ENCODE measurements at regions not wholly inside any gene's neighbourhood (a gene's known extent, or its start where the extent isn't known, plus 50 kb on each side); places are given as distances from the start of the nearest gene placed in this dataset.

DNA sequence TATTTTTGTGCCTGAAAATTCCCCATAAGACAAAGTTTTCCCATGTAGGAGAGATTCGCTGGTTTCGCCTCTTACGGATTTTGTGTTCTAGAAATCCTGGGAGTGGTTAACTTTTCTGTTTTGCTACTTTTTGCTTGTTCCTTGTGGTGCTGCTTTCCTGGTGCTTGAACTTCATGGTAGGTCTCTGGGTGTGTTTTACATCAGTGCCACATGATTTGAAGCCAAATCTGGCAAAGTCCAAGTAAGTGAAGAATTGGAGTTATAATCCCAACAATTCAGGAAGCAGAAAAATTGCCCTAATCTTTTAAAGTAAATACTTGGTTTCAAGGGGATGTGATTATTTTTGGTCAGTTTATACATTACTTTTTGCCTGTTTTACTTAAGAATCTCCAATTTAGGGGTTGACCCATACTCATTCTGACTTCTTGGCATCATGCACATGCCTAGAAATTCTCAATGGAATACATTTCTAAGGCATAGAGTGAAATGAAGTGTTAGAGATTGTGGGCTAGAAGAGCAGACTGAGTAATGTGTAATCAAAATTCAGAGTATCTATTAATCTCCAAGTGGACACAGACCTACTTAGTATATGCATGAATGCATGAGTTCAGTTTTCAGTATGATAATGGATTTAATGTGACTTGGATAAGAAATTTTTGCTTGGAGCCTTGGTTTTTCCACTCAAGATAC, 189.7 kb downstream of the CSNK1G3 start:
- DNase-seq (ENCODE audit: extremely low read depth in 1 of 4, low spot score in 3 of 4) (no peak), ATAC-seq (no peak), FAIRE-seq (no peak)
- no peaks in the 10 kb centered on the region for H3K9me3 ChIP-seq (replicated peaks; ENCODE audit: control insufficient read depth, insufficient read depth, low read depth, low read length)
- H3K27ac ChIP-seq (ENCODE audit: extremely low read depth, low read depth, low read length) = no peak overlapping the region
- WGBS (ENCODE audit: insufficient coverage, low coverage, missing lambda C conversion rate) = 0% methylated on average over 3 of the region's 3 CpGs
- in situ Hi-C loops (cut with MboI) = no loop called here
- no peaks in the 10 kb centered on the region for H3K36me3 ChIP-seq (ENCODE audit: control insufficient read depth, insufficient read depth, low read length)
- TF ChIP-seq YY1 (IDR thresholded peaks at IDR 0.05; ENCODE audit: borderline replicate concordance in 1 of 3, control insufficient read depth in 1 of 3, extremely low read depth in 1 of 3, insufficient read depth in 3 of 3, insufficient read length in 1 of 3, insufficient replicate concordance in 2 of 3, low read depth in 1 of 3, low read length in 2 of 3) = no peak
- TF ChIP-seq HDGF (IDR thresholded peaks at IDR 0.05) = no peak
- TF ChIP-seq ZNF431 (CRISPR knock-in tag; IDR thresholded peaks at IDR 0.05) = no peak
- no peak for TF ChIP-seq CGGBP1 (CRISPR knock-in tag; IDR thresholded peaks at IDR 0.05)
- TF ChIP-seq CLOCK (CRISPR knock-in tag; IDR thresholded peaks at IDR 0.05; ENCODE audit: borderline replicate concordance) = no peak
- TF ChIP-seq ZNF124 (CRISPR knock-in tag; IDR thresholded peaks at IDR 0.05) = no peak
- no peak for TF ChIP-seq ZBTB7A (IDR thresholded peaks at IDR 0.05; ENCODE audit: borderline replicate concordance, control insufficient read depth, low read depth, low read length)
- no peak for TF ChIP-seq NR3C1 (CRISPR knock-in tag; IDR thresholded peaks at IDR 0.05)
- no peak for TF ChIP-seq ETS2 (tag; IDR thresholded peaks at IDR 0.05; ENCODE audit: borderline replicate concordance, poor library complexity, severe bottlenecking)
- TF ChIP-seq ZNF586 (CRISPR knock-in tag; conservative IDR thresholded peaks at IDR 0.05) = no peak
- TF ChIP-seq ZNF699 (CRISPR knock-in tag; IDR thresholded peaks at IDR 0.05; ENCODE audit: insufficient replicate concordance) = no peak
- TF ChIP-seq TAF7 (tag; IDR thresholded peaks at IDR 0.05) = no peak
- TF ChIP-seq PCBP2 (IDR thresholded peaks at IDR 0.05; ENCODE audit: low read depth, low read length, poor library complexity, severe bottlenecking) = no peak
- no peak for TF ChIP-seq KDM1A (IDR thresholded peaks at IDR 0.05)
- H3K9me1 ChIP-seq (ENCODE audit: control insufficient read depth, insufficient read depth, low read length) = no peaks in the 10 kb centered on the region
- H2AFZ ChIP-seq (ENCODE audit: low read depth, low read length) = no peak overlapping the region
- intact Hi-C loops (cut with micrococcal nuclease) = no loop called here
- H3K4me1 ChIP-seq (replicated peaks in 1 of 2; ENCODE audit: control insufficient read depth in 2 of 2, insufficient read depth in 2 of 2, low read length in 2 of 2) = no peaks in the 10 kb centered on the region
- H3K4me2 ChIP-seq (ENCODE audit: insufficient read depth, low read length) = no peak overlapping the region
- no peaks in the 10 kb centered on the region for H4K20me1 ChIP-seq (replicated peaks; ENCODE audit: control insufficient read depth, insufficient read depth, low read length)
- no TSS peak for BruUV-seq (replicated peaks)
- ChIA-PET POLR2A (no interaction called here), CTCF (ENCODE audit: low intra/inter-chr PET ratio) (no interaction called here)
- H3K79me2 ChIP-seq (ENCODE audit: control insufficient read depth, insufficient read depth, low read length) = no peaks in the 10 kb centered on the region
- H3K9ac ChIP-seq (ENCODE audit: insufficient read depth in 1 of 2, low read depth in 2 of 2, low read length in 2 of 2) = no peak overlapping the region
- H3K27me3 ChIP-seq (ENCODE audit: control insufficient read depth in 2 of 2, insufficient read depth in 2 of 2, low read length in 2 of 2) = no peaks in the 10 kb centered on the region
- H3K4me3 ChIP-seq = no peak overlapping the region

Data from K562 (cell line).